GM18907 (cell line): ENCODE measurements at regions not wholly inside any gene's neighbourhood (a gene's known extent, or its start where the extent isn't known, plus 50 kb on each side); places are given as distances from the start of the nearest gene placed in this dataset.

ENCODE experiments used
- ATAC-seq: cut with Tn5 transposase; IDR thresholded peaks from one replicate; pipeline ENCODE4 v1.9.1; 2021; ENCODE audit warnings: mild to moderate bottlenecking, moderate library complexity; ENCODE audit not compliant: unreplicated experiment

GRCh38 chr2:136482006-136482405 lies 283.3 kb upstream of the THSD7B start:
- ATAC-seq: no peak

- ATAC-seq: no peak
These were observed 285.6 kb upstream of the THSD7B start for GRCh38 chr2:136479696-136480095.

- no peak for ATAC-seq
These were observed 296.5 kb upstream of the THSD7B start for GRCh38 chr2:136468799-136469369.

- no peak for ATAC-seq
These were observed 312.8 kb upstream of the THSD7B start for GRCh38 chr2:136452528-136452927.

GRCh38 chr2:136448986-136449780 lies 316.2 kb upstream of the THSD7B start:
- ATAC-seq: no peak

GRCh38 chr2:136448432-136448831 lies 316.9 kb upstream of the THSD7B start:
- no peak for ATAC-seq

GRCh38 chr2:136444323-136444722 lies 321.0 kb upstream of the THSD7B start:
- ATAC-seq: no peak

- ATAC-seq: no peak
These were observed 321.7 kb upstream of the THSD7B start for GRCh38 chr2:136443661-136444060.

GRCh38 chr2:136441979-136442714 lies 323.2 kb upstream of the THSD7B start:
- ATAC-seq: no peak

- ATAC-seq: no peak
These were observed 321.2 kb upstream of the CXCR4 start for GRCh38 chr2:136439064-136439676.

- ATAC-seq: no peak
These were observed 319.5 kb upstream of the CXCR4 start for GRCh38 chr2:136437461-136437860.

- ATAC-seq: no peak
These were observed 319.0 kb upstream of the CXCR4 start for GRCh38 chr2:136436936-136437335.

GRCh38 chr2:136434251-136434715 lies 316.3 kb upstream of the CXCR4 start:
- ATAC-seq: no peak

- ATAC-seq: no peak
These were observed 315.3 kb upstream of the CXCR4 start for GRCh38 chr2:136433261-136433660.

GRCh38 chr2:136424112-136424511 lies 306.2 kb upstream of the CXCR4 start:
- no peak for ATAC-seq

- ATAC-seq: peak; percentile 99
These were observed 305.6 kb upstream of the CXCR4 start for GRCh38 chr2:136423516-136423996.

GRCh38 chr2:136422512-136422911 lies 304.6 kb upstream of the CXCR4 start:
- no peak for ATAC-seq

- no peak for ATAC-seq
These were observed 302.4 kb upstream of the CXCR4 start for GRCh38 chr2:136420346-136420745.

GRCh38 chr2:136411946-136412345 lies 294.0 kb upstream of the CXCR4 start:
- no peak for ATAC-seq

GRCh38 chr2:136410673-136411072 lies 292.7 kb upstream of the CXCR4 start:
- no peak for ATAC-seq

- ATAC-seq: no peak
These were observed 290.8 kb upstream of the CXCR4 start for GRCh38 chr2:136408795-136409194.
